Endodermal cell (in vitro differentiated cells): ENCODE measurements at regions not wholly inside any gene's neighbourhood (a gene's known extent, or its start where the extent isn't known, plus 50 kb on each side); places are given as distances from the start of the nearest gene placed in this dataset.

ENCODE experiments used
- DNase-seq: peaks from one replicate; pipeline ENCODE4 v3.0.0-alpha.2; 2017
- H3K27ac ChIP-seq: 2 replicates; pipeline ENCODE4 v1.5.1; 2013; ENCODE audit warnings: mild to moderate bottlenecking, low read depth, low read length, moderate library complexity
- H3K27me3 ChIP-seq: 2 replicates; pipeline ENCODE4 v1.6.1; 2013; ENCODE audit warnings: mild to moderate bottlenecking, low read length, moderate library complexity; ENCODE audit not compliant: insufficient read depth, control insufficient read depth, poor library complexity, severe bottlenecking
- H3K36me3 ChIP-seq: 2 replicates; pipeline ENCODE4 v1.7.0; 2013; ENCODE audit warnings: mild to moderate bottlenecking, low read length, moderate library complexity; ENCODE audit not compliant: control insufficient read depth, insufficient read depth
- H3K4me1 ChIP-seq: one replicate; pipeline ENCODE4 v1.7.0; 2013; ENCODE audit warnings: low read length; ENCODE audit not compliant: control insufficient read depth, insufficient read depth
- H3K4me3 ChIP-seq: 2 replicates; pipeline ENCODE4 v1.5.1; 2013; ENCODE audit warnings: mild to moderate bottlenecking, low read length, moderate library complexity
- H3K9ac ChIP-seq: 2 replicates; pipeline ENCODE4 v1.6.1; 2013; ENCODE audit warnings: mild to moderate bottlenecking, low read length, moderate library complexity; ENCODE audit not compliant: poor library complexity, severe bottlenecking; ENCODE audit errors: extremely low read depth
- H3K9me3 ChIP-seq: 2 replicates; pipeline ENCODE4 v1.6.1; 2013; ENCODE audit warnings: mild to moderate bottlenecking, low read length, moderate library complexity; ENCODE audit not compliant: control insufficient read depth
- H3K27ac Mint-ChIP-seq: 2 replicates; pipeline ENCODE4 v1.8.0; 2020; ENCODE audit warnings: mixed read lengths
- H3K27me3 Mint-ChIP-seq: 2 replicates; pipeline ENCODE4 v1.8.0; 2021; ENCODE audit warnings: mild to moderate bottlenecking, mixed read lengths; ENCODE audit not compliant: insufficient read depth
- H3K36me3 Mint-ChIP-seq: 2 replicates; pipeline ENCODE4 v1.8.0; 2020; ENCODE audit warnings: low read depth, mixed read lengths
- H3K4me1 Mint-ChIP-seq: 2 replicates; pipeline ENCODE4 v1.8.0; 2020; ENCODE audit warnings: mixed read lengths
- H3K4me3 Mint-ChIP-seq: 2 replicates; pipeline ENCODE4 v1.8.0; 2020; ENCODE audit warnings: mild to moderate bottlenecking, moderate library complexity, mixed read lengths
- H3K9me3 Mint-ChIP-seq: 2 replicates; pipeline ENCODE4 v1.8.0; 2020; ENCODE audit warnings: mild to moderate bottlenecking, mixed read lengths
- WGBS, 2 experiments: methylation state at CpG; one replicate each; pipeline versions ENCODE4 v1.1.5 to v1.1.7; 2013; ENCODE audit warnings: missing lambda C conversion rate in 2 of 2, mixed read lengths in 1 of 2; ENCODE audit not compliant: insufficient coverage in 1 of 2, insufficient read length in 1 of 2; 5-methylcytosine and 5-hydroxymethylcytosine counted together
- TF ChIP-seq, protein P1 (sequence below): fragments of 200-600 bp; sonication (generic); conservative IDR thresholded peaks from 2 replicates; pipeline ENCODE4 v1.5.0; 2021; ENCODE audit warnings: antibody characterized with exemption, mild to moderate bottlenecking

DNA sequence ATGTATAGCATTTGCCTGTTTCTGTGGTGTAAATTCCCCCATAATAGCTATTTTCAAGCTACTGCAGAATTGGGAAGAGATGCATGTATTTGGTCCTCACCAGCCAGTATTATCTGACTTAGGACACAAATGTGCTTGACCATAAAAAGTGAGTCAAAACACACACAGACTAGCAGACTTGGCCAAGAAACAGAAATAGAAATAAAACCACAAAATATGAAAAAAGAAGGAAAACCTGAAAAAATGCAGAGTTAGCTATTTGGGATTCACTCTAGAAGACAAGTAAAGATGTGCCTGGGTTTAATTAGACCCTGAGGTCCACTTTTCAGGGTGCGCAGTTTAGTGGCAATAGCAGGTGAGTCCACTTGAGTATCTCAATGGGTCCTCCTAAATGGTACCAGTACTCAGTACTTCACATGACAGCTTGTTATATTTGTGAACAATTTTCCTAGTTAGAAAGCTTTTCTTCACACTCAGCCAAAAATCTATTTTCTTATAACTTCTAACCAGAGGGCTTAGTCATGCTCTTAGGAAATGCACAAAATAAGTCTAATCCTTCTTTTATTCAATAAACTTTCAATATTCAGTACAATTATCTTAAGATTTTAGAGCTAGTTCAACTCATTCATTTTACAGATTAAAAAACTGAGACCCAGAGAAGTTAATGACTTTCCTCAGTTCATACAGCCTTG lies 108.7 kb upstream of the JADE1 start:
- Mint-ChIP-seq H3K27me3 (no peaks in the 10 kb centered on the region), H3K4me3 (no peak overlapping the region), H3K4me1 (peaks cover 4% of the 10 kb centered on the region), H3K36me3 (no peaks in the 10 kb centered on the region), H3K27ac (no peak overlapping the region), H3K9me3 (peaks cover 13% of the 10 kb centered on the region)
- Histone ChIP-seq H3K9ac (no peak overlapping the region), H3K27me3 (no peaks in the 10 kb centered on the region), H3K9me3 (no peaks in the 10 kb centered on the region), H3K4me1 (no peaks in the 10 kb centered on the region), H3K36me3 (no peaks in the 10 kb centered on the region), H3K27ac (no peak overlapping the region), H3K4me3 (no peak overlapping the region)
- TF ChIP-seq, protein P1, sequence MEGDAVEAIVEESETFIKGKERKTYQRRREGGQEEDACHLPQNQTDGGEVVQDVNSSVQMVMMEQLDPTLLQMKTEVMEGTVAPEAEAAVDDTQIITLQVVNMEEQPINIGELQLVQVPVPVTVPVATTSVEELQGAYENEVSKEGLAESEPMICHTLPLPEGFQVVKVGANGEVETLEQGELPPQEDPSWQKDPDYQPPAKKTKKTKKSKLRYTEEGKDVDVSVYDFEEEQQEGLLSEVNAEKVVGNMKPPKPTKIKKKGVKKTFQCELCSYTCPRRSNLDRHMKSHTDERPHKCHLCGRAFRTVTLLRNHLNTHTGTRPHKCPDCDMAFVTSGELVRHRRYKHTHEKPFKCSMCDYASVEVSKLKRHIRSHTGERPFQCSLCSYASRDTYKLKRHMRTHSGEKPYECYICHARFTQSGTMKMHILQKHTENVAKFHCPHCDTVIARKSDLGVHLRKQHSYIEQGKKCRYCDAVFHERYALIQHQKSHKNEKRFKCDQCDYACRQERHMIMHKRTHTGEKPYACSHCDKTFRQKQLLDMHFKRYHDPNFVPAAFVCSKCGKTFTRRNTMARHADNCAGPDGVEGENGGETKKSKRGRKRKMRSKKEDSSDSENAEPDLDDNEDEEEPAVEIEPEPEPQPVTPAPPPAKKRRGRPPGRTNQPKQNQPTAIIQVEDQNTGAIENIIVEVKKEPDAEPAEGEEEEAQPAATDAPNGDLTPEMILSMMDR = no peak
- WGBS, 2 experiments = 97 to 100% methylated on average over 1 of the region's 1 CpG
- DNase-seq = no peak

GRCh38 chr4:128698386-128698785 lies 111.1 kb upstream of the JADE1 start:
- WGBS, 2 experiments = 96 to 100% methylated on average over 1 of the region's 2 CpGs
- no peak overlapping the region for H3K27ac Mint-ChIP-seq
- no peak for DNase-seq

DNA sequence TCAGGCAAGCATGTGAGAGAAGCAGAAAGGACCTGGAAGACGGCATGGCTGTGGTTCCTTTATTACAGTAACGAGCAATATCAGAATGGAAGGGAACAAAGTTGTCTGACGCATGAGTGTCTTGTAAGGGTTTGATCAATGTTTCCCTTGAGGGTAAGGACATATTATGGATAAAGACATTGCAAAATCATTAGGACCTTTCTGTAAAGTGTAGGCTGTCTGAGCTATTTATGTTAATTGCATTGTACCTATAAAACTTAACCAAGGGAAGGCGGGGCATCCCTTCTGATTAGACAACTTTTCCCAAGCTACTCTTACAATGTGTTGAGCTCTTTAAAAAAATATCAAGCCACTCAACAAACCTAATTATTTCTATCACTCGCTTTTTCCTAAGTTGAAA lies 112.2 kb upstream of the JADE1 start:
- H3K4me1 Mint-ChIP-seq = peaks cover 4% of the 10 kb centered on the region
- TF ChIP-seq, protein P1 = no peak
- no peak overlapping the region for H3K4me3 Mint-ChIP-seq
- H3K9me3 Mint-ChIP-seq = peaks cover 6% of the 10 kb centered on the region
- H3K9ac ChIP-seq = no peak overlapping the region
- no peaks in the 10 kb centered on the region for H3K4me1 ChIP-seq
- no peaks in the 10 kb centered on the region for H3K9me3 ChIP-seq
- 84 to 86% methylated on average over 3 to 5 of the region's 5 CpGs for WGBS, 2 experiments
- no peak overlapping the region for H3K27ac Mint-ChIP-seq
- no peaks in the 10 kb centered on the region for H3K36me3 Mint-ChIP-seq
- no peak overlapping the region for H3K4me3 ChIP-seq
- no peak for DNase-seq
- H3K27ac ChIP-seq = no peak overlapping the region
- no peaks in the 10 kb centered on the region for H3K27me3 Mint-ChIP-seq
- H3K27me3 ChIP-seq = no peaks in the 10 kb centered on the region
- H3K36me3 ChIP-seq = no peaks in the 10 kb centered on the region

More at GRCh38 chr4:128698386-128698785, 111.1 kb upstream of the JADE1 start:
- no peak overlapping the region for H3K4me3 Mint-ChIP-seq
- Histone ChIP-seq H3K9me3 (no peaks in the 10 kb centered on the region), H3K4me1 (no peaks in the 10 kb centered on the region), H3K36me3 (no peaks in the 10 kb centered on the region), H3K27ac (no peak overlapping the region), H3K9ac (no peak overlapping the region), H3K27me3 (no peaks in the 10 kb centered on the region), H3K4me3 (no peak overlapping the region)
- H3K36me3 Mint-ChIP-seq = no peaks in the 10 kb centered on the region
- H3K9me3 Mint-ChIP-seq = peaks cover 3% of the 10 kb centered on the region
- TF ChIP-seq, protein P1 = no peak
- no peaks in the 10 kb centered on the region for H3K27me3 Mint-ChIP-seq
- H3K4me1 Mint-ChIP-seq = peaks cover 4% of the 10 kb centered on the region
